ENCODE measurements at regions not wholly inside any gene's neighbourhood (a gene's known extent, or its start where the extent isn't known, plus 50 kb on each side); places are given as distances from the start of the nearest gene placed in this dataset.

DNA sequence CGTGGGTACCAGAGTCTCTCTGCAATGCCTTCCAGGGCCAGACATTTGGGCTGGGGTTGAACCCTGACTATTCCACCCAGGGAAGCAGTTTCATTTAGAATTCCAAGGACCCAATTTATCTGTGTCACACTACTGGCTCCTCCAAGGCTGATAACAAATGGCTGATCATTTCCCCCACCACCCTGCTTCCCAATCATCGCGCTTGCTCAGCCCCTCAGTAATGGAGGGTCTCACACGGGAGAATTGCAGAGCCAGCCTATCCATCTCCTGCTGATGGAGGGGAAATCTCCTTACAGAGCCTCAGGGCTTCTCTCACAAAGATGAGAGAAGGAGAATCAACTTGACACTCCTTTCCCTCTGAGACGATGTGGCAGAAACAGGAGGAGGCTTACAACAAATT lies 78.4 kb upstream of the WSCD2 start:
- H3K9ac ChIP-seq (ENCODE audit: low read length), result no peak overlapping the region
- WGBS (ENCODE audit: insufficient coverage), result 86% methylated on average over 1 of the region's 5 CpGs
- ChIA-PET CTCF (no interaction called here), POLR2A (no interaction called here)
- H3K9me3 Mint-ChIP-seq (ENCODE audit: insufficient read depth), result no peaks in the 10 kb centered on the region
- no peaks in the 10 kb centered on the region for H3K36me3 ChIP-seq (replicated peaks in 1 of 2; ENCODE audit: control extremely low read depth in 1 of 2, control insufficient read depth in 1 of 2, extremely low read depth in 1 of 2, insufficient read depth in 2 of 2, low read length in 1 of 2)
- no peak overlapping the region for H3K4me2 ChIP-seq (replicated peaks; ENCODE audit: low read depth, low read length, poor library complexity, severe bottlenecking)
- no peak overlapping the region for H3K4me3 ChIP-seq (ENCODE audit: control extremely low read depth in 1 of 5, extremely low read depth in 1 of 5, insufficient read depth in 1 of 5, low read depth in 2 of 5, low read length in 4 of 5)
- DNase-seq, result no peak
- H3K79me2 ChIP-seq (ENCODE audit: control insufficient read depth, insufficient read depth, low read length), result no peaks in the 10 kb centered on the region
- no peak for ATAC-seq (ENCODE audit: low read depth)
- no peak overlapping the region for H2AFZ ChIP-seq (ENCODE audit: insufficient read depth, low read depth, low read length, poor library complexity, severe bottlenecking)
- peaks cover 3% of the 10 kb centered on the region for H3K4me1 Mint-ChIP-seq
- no peak overlapping the region for H3K27ac Mint-ChIP-seq
- peaks cover 32% of the 10 kb centered on the region for H3K27me3 Mint-ChIP-seq
- no peaks in the 10 kb centered on the region for H3K9me3 ChIP-seq (ENCODE audit: control extremely low read depth in 1 of 3, control insufficient read depth in 2 of 3, insufficient read depth in 1 of 3, low read length in 2 of 3)
- no peak overlapping the region for H3K27ac ChIP-seq (ENCODE audit: low read length in 2 of 2)
- TF ChIP-seq EZH2 (IDR thresholded peaks at IDR 0.05; ENCODE audit: borderline replicate concordance, insufficient read depth, low read depth, low read length, poor library complexity, severe bottlenecking) (no peak), CTCF (IDR thresholded peaks at IDR 0.05) (no peak)
- H3K4me1 ChIP-seq (ENCODE audit: control insufficient read depth in 2 of 2, insufficient read depth in 2 of 2, low read length in 2 of 2), result no peaks in the 10 kb centered on the region
- intact Hi-C loops (cut with micrococcal nuclease), result no loop called here
- no peaks in the 10 kb centered on the region for H4K20me1 ChIP-seq (ENCODE audit: control insufficient read depth, insufficient read depth, low read length, poor library complexity, severe bottlenecking)
- H3K27me3 ChIP-seq (replicated peaks in 1 of 4; ENCODE audit: control extremely low read depth in 1 of 4, control insufficient read depth in 3 of 4, insufficient read depth in 4 of 4, low read length in 3 of 4), result peaks cover 0 to 18% (median 3%) of the 10 kb centered on the region in 4 experiments
- no peak overlapping the region for H3K4me3 Mint-ChIP-seq

- Mint-ChIP-seq H3K27ac (no peak overlapping the region), H3K9me3 (ENCODE audit: insufficient read depth) (no peaks in the 10 kb centered on the region), H3K4me3 (no peak overlapping the region), H3K4me1 (no peaks in the 10 kb centered on the region), H3K27me3 (peaks cover 40% of the 10 kb centered on the region)
- intact Hi-C loops (cut with micrococcal nuclease), result no loop called here
- Histone ChIP-seq H2AFZ (ENCODE audit: insufficient read depth, low read depth, low read length, poor library complexity, severe bottlenecking) (no peak overlapping the region), H3K36me3 (replicated peaks in 1 of 2; ENCODE audit: control extremely low read depth in 1 of 2, control insufficient read depth in 1 of 2, extremely low read depth in 1 of 2, insufficient read depth in 2 of 2, low read length in 1 of 2) (no peaks in the 10 kb centered on the region), H3K4me1 (ENCODE audit: control insufficient read depth in 2 of 2, insufficient read depth in 2 of 2, low read length in 2 of 2) (no peaks in the 10 kb centered on the region), H3K27ac (ENCODE audit: low read length in 2 of 2) (no peak overlapping the region), H3K4me3 (ENCODE audit: control extremely low read depth in 1 of 5, extremely low read depth in 1 of 5, insufficient read depth in 1 of 5, low read depth in 2 of 5, low read length in 4 of 5) (no peak overlapping the region), H3K9ac (ENCODE audit: low read length) (no peak overlapping the region), H3K27me3 (replicated peaks in 1 of 4; ENCODE audit: control extremely low read depth in 1 of 4, control insufficient read depth in 3 of 4, insufficient read depth in 4 of 4, low read length in 3 of 4) (peaks cover 0 to 28% (median 3%) of the 10 kb centered on the region in 4 experiments), H3K9me3 (ENCODE audit: control extremely low read depth in 1 of 3, control insufficient read depth in 2 of 3, insufficient read depth in 1 of 3, low read length in 2 of 3) (no peaks in the 10 kb centered on the region), H3K4me2 (replicated peaks; ENCODE audit: low read depth, low read length, poor library complexity, severe bottlenecking) (no peak overlapping the region), H4K20me1 (ENCODE audit: control insufficient read depth, insufficient read depth, low read length, poor library complexity, severe bottlenecking) (no peaks in the 10 kb centered on the region), H3K79me2 (ENCODE audit: control insufficient read depth, insufficient read depth, low read length) (no peaks in the 10 kb centered on the region)
- ATAC-seq (ENCODE audit: low read depth) (no peak), DNase-seq (no peak)
- ChIA-PET POLR2A (no interaction called here), CTCF (no interaction called here)
- TF ChIP-seq CTCF (IDR thresholded peaks at IDR 0.05), result no peak
- no peak for TF ChIP-seq EZH2 (IDR thresholded peaks at IDR 0.05; ENCODE audit: borderline replicate concordance, insufficient read depth, low read depth, low read length, poor library complexity, severe bottlenecking)
- WGBS (ENCODE audit: insufficient coverage), result 53% methylated on average over 3 of the region's 5 CpGs
These were observed 76.8 kb upstream of the WSCD2 start for GRCh38 chr12:108052260-108052659.
